HG02981 (cell line): ENCODE measurements at regions not wholly inside any gene's neighbourhood (a gene's known extent, or its start where the extent isn't known, plus 50 kb on each side); places are given as distances from the start of the nearest gene placed in this dataset.

ENCODE experiments used
- ATAC-seq: cut with Tn5 transposase; IDR thresholded peaks from one replicate; pipeline ENCODE4 v1.9.1; 2021; ENCODE audit warnings: mild to moderate bottlenecking, moderate library complexity; ENCODE audit not compliant: unreplicated experiment

DNA sequence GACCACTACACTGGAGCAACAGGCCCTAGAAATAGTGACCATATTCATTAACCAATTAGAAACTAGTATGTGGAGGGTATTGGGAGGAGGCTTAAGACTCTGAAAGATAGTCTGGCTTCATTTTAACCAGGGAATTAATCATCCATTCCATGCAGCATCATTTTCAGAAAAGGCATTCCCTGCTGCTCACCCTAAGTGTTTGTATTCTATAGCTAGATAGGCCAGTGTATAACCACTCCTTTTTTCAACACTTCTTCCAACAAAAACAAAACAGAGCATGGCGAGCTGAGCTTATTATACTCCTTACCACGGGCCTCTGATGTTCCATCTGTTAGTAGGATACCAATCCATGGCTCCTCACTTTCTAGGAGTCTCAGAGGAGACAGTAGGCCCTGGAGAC, 112.0 kb upstream of the PKDCC start:
- no peak for ATAC-seq

DNA sequence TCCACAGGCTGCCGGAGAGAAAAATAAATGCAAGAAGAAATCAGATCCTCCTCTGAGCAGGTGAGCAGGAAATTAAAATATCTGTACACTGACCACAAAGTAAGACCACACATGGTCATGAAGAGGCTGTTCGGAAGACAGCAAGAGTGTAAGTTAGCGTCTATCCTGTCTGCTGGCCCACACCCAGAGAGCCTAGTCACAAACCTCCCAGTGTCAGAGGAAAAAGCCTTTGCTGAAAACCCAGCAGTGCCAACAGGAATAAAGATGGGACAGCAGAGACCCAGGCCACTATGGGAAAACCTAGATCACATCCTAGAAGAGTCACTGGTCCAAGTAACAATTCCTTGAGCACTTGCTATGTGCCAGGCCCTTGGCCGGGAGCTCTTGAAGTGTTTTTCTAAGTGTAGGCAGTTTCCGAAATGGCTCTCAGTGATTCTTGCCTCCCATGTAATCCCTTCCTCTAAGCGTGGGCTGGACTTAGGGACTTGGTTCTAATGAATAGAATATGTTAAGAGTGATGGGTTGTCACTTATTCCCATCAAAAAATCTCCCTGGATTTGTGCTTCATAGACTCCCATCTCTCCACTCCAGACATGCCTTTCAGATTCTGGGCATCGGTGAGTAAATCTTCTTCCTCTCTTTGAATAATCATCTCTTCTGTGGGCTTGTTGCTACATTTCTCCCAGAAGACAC, 110.9 kb upstream of the PKDCC start:
- ATAC-seq = no peak

DNA sequence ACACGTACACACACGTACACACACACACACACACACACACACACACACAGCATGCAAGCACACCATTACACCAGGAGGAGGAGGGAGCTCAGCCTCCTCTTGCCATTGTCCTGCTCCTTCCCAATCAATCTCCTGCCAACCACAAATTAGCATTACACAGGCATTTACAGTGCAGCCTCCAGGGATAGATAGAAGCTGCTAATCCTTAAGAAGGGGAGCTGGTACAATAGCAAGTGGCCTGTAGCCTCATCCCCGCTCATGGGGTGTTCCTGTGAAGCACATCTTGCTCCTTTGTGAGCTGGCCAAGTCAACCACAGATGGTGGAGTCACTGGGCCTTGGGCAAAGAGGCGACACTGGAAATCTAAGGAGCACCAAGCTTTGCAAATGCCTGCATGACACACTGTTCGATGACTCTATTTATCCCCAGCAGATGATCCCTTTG, 110.3 kb upstream of the PKDCC start:
- no peak for ATAC-seq

DNA sequence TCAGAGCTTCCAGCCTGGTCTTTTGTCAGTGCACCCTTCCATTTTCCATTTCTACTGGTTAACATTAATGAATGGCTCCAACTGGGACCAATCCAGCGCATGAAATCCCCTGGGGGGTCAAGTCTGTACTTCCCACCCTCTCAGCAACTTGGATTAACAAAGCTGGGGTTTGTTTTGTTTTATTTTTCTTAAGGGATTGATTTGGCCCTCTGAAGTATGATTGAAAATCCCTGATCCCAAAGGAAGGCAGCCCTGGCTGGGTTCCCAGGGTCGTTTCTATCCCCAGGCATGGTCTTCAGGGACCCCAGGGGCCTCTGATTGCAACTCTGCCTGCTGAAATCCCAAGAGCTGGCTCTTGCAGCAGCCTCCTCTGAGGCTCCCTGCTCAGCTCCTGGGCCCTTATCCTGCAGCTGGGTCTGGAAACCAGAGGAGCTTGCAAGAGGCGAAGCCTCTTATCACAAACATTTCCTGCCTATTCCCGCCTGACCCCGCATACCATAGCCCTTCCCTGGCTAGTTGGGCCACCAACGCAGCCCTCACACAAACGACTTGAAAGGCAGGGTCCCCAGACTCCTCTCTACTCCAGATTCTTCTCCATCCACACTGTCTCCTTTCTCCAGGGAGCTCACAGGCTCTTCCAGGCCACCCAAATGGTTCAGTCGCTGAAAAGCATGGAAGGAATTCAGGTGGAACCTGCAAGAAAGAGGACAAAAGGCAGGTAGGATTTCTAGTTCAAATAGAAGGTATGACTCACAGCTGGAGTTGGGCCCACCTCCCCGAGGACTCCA, 109.7 kb upstream of the PKDCC start:
- ATAC-seq = no peak

DNA sequence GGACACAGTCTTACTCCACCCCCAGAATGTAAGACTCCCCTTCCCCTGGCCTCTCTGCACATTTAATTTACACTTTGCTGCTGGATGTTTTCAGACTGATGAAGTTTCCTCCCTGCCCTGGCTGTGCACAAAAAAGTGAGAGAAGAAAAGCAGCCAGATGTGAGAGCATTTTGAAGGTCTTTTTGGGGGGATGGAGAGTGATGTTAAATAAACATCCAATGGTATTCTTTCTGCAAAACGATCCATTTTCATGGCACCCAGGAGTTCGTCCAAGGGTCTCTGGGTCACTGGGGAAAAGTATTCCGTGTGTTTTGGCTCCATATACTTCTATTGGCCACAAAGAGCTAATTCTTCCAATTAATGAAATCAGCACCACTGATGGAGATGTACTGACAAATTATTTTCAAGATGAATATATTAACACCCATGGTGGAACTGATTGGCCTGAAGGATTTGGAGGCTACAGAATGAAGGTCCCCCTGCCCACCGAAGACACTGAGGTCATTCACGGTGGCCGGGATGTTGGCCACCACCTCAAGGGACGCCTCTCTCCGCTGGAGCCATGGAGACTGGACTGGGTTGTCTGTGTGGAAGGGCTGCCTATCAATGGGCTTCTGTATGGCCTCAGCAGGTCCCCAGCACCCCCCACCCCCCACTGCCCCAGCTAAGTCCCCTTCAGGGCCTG, 107.6 kb upstream of the PKDCC start:
- no peak for ATAC-seq

DNA sequence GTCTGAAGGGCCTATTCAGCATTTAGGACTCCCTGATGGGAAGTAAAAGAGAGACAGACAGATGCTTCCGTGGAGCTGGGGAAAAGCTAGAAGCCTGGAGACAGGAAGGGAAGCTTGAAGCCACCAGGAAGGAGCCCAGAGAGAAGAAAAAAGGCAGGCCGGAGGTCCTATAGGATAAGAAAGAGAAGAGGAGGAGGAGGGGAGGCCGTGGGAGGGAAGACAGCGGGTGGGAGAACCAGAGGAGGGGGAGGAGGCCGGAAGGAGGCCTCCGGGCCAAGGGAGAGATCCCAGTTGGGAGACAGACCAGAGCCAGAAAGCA, 107.1 kb upstream of the PKDCC start:
- ATAC-seq = no peak

DNA sequence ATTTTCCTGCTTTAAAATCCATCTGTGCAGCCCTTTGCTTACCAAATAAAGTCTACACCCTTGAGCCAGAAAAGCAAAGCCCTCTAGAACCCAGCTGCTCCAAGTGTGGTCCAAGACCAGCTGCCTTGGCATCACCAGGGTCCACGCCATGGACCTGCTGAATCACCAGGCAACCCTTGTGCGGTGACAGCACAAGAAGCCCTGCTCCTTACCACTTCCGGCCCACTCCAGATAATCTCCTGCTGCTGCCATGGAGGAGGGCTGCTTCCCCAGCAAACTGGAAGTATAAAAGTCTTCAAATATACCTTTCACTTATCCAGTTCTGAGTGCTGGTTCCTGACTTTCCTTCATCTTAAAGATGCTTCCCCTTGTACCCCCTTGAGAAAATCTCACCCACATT, 106.0 kb upstream of the PKDCC start:
- ATAC-seq = no peak

DNA sequence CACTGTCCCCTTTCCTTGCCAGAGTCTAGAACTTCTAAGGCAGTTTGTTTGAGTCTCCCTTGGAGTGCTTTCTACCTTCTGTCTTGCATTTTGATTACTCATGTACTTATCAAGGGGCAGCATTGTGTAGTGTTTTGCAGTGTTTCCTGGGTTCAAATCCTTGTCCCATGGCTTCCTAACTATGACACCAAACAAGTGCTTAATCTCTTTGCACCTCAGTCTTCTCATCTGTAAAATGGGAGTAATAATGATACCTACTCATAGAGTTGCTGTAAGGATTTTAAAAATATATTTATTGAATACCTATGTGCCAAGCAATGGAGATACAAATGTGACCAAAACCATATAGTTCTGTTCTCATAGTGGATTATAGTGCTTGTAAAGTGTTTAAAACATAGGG, 105.5 kb upstream of the PKDCC start:
- ATAC-seq = no peak

DNA sequence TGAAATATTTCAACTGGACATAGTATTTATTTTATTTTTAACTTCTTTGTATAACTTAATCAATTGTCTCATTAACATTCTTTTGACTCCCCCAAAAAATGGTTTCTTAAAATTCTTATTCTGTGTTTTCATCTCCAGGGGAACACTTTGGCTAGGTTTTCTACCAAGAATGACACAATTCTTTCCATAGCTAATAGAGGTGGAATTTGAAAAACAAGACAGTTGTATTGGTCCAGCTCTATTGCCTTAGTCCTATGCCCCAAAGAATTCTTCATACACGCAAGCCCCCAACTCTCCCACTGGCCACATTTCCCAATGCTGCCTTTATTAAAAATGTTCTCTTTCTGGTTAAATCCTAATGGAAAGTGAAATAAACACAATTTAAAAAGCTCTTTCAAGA, 104.7 kb upstream of the PKDCC start:
- no peak for ATAC-seq

DNA sequence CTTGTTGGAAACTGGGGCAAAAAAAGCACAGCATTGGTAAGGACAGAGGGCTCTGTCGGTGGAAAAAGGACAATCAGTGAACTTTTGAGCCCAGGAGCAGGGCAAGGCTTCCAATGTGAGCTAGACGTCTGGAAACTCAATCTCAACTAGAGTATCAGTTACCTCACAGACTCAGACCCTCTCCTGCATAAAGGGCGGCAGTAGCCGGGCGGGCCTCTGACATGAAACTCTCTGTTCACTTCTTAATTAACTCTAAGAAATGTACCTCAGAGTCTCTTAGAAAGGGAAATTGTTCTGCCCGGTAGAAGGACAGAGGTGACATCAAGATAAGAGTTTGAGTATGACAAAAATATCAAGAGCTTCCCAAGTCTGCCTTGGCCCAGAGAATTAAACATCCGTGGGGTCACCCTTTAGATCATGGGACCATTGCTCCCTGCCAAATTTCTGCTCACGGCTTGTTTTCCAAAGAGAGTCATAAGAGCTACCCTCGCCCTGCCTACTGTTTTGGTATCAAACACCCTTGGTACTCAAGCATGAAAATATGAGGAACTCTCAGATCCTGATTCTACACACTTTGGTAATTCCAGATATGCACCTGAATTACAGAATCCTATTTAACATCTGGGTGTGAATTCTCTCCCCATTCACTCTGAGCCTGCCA, 103.5 kb upstream of the PKDCC start:
- ATAC-seq = no peak

DNA sequence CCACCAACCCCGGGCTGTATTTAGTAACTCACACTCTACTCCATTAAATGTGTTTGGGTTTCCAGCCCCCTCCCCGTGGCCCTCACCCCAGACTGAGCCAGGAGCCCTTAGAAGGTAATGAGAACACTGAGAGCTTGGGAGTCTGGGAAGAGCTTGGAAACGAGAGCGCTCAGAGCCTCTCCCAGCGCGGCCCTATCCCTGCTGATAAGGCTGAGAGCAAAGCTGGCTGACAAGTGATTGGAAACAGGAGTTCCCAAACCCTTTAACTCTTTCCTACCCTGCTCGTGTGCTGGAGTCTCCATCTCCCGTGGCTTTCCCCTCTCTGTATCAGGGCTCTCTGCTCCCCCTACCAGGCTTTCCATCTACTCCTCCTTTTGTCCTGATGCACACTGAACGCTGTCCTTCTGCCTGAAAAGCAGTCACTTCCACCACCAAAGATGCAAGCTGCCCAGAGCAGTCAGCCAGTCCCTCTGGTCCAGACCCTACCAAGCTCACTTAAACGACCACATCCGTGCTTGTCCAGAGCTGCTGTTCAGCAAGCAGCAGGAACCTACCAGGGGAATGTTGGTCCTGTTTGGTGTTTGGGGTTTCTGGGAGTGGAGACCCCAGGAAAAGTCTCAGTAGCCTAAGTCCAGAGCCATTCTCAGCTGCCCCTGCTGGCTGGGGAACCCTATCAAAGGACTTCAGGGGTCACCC, 100.0 kb upstream of the PKDCC start:
- no peak for ATAC-seq

DNA sequence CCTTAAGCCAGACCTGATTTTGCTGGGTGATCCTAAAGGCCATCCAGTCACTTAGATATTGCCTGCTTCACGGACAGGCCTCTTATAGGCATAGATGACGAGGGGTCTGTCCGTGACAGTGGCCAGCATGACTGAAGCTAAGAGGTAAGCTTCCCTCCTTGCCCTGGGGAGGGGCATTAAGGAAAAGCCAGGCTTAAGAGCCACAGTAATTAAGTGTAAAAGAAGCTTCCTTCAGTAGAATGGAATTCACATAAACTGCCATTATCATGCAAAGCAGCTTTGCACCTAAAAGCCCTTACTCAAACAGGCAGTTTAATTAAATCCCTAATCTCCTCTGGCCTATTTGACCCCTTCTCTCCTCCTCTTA, 99.4 kb upstream of the PKDCC start:
- ATAC-seq = no peak

DNA sequence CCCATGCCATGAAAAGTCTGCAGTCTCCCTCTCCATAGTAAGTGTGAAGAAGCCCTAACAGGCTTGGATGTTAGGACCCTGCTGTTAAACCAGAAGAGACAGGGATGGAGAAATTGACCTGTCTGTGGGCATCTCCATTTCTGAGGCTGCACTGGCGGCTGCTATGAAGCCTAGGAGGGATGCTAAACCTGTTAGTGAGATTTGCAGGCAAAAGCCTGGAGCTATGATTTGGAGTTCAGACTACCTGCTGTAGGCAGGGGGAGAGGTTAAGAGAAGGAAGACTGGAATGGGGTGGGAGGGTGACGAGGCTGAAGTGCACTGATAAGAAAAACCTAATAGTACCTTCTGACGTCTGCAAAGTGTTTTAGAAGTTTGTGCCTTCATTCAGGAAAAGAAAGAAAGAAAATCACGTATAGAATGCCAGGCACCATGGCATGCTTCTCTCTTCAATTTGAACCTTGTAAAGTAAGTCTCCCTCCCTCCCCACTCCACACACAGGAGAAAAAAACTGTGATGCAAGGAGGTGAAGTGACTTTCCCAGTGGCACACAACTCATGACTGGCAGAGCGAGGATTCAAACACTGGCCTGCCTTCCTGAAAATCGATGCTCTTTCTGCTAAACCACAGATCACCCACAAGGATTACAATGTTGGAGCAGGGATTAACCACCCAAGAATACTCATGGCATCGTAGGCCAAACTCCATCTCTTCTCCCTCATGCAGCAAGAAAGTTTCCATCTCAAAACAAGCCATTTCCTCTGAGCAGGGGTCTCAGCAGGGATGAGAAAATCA, 98.5 kb upstream of the PKDCC start:
- ATAC-seq = no peak

DNA sequence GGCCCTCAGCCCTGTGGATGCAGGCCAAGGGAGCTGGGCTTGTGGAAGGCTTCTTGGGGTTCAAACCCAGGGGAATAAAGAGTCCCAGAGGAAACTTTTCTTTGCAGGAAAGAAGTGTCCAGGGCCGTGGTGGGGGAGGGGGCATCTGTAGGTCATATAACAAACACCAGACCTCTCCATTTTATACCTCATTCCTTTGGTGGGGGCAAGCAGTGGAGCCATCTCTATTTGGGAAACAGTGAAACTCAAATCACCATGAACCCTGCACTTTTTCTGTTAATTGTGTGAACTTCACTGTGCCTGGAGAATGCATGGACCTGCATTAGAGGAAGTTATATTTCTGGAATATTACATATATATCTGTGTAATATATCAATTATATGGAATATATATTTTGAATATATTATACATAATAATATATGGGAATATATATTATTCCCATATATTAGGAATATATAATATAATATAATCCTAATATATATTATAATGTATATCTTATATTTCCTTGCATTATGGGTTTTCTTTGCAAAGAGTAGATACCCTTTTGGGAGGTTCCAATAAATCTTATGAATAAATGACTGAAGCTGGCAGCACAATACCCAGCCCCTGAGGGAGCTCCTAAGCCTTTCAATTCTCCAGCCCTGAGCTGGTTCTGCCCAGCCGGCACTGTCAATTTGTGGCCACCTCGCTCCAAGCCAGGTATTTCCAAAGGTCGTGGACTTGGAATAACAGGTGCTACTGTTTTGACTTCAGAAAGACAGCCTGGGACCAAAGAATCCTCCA, 97.7 kb upstream of the PKDCC start:
- no peak for ATAC-seq

DNA sequence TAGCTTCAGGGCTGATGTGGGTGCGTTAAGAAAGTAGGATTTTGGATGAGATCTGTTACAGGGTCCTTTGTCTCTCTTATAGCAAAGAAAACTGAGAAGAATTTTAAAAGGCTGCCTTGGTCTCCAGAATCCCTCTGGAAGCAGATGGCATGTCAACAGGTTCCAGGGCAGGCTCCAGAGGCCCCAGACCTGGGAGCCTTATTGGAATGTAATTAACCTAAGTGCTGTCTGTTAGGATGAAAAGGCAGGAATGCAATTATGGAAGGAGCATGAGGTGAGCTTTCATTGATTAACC, 97.2 kb upstream of the PKDCC start:
- no peak for ATAC-seq

DNA sequence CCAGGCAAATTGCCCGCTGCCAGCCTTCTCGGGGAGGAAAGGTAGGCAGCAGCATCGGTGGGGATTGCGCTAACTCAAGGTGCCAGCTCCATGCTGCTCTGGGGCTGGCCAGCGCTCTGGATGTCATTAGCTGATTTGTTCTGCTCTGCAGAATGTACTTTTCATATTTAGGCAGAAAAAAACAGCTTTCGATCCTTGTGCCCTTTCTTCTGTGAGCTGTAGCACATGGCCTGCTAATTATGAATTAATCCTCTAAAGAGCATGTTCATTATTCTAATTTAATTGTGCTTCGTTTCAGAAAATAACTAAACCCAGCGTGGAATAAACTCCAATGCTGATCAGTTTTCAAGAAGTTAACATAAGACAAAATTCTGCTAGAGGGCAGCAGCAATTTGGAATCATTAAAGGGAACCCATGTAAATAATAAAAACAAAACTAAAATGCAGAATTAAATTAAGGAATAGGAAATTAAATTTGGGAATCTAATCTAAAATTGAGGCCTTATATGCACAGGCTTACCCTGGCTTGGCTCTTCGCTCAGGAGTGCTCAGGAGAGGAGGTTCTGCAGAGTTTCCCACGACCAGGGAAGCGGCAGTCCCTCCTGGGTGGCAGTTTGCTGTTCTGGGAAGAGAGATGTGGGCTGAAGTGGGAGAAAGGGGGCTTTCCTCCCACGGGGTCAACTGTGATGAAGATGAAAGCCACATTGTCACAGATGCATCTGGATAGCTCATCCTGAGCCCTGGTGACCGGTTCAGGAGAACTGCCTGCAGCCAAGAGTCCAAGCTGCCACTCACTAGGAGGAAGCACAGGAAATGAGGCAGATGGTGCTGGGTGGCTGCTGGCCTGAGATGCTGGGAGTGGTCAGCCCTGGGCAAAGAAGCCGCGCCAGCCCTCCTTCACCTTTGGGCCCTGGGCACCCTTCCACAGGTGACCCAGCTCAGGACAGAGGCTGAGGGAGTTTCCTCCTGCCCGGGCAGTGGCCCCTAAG, 93.2 kb upstream of the PKDCC start:
- ATAC-seq = no peak

DNA sequence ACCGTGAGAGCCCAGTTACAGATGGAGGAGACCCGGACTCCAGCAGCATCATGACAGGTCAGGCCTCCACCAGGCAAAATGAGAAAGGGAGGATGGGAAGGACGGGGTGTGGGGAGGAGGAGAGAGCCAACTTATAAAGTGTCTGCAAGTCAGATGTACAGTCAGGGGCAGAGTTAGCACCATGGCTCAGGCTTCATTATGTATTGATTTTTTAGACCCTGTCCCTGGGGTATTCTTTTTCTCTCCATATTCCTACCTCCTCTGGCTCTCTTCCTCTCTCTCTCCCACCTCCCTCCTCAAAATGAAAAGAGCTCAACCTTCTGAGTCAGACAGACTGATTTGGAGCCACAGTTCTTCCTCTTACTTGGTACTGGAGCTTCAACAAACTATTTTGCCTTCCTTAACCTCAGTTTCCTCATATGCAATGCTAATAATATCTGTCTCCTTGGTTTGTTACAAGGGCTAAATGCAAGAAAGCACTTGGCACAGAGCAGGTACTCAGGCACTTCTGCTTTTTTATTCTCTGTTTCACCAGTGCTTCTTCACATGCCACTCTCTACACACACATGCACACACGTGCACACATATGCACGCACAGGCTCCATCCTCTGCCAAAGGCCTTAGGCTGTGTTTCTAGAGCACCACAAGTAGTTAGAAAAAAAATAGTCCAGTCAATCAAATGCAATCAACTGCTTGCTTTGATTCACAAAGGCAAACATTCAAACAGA, 92.3 kb upstream of the PKDCC start:
- ATAC-seq = peak; percentile 32

DNA sequence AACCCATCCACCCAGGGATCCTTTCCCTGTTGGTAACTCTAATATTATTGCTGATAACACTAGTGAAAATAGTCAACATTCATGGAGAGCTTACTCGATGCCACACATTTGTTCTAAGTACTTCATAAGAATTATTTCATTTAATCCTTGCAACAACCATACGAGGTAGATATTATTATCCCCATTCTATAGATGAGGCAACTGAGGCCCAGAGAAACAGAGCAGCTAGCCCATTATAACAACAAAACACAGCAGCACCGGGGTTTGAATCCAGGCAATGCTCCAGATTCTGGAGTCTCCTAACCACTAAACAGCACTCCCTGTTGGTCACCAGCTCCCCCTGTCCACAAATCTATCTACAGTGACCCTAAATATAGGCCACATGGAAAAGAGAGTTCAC, 90.4 kb upstream of the PKDCC start:
- no peak for ATAC-seq
